Stimulated activated CD8-positive, alpha-beta memory T cell treated with anti-CD3 and anti-CD28 coated beads, Interleukin-4, amount 100 ng/mL, for 48 hours (primary cell): ENCODE measurements at regions not wholly inside any gene's neighbourhood (a gene's known extent, or its start where the extent isn't known, plus 50 kb on each side); places are given as distances from the start of the nearest gene placed in this dataset.
"Not testable (repeated sequence)": the region's sequence is repeated elsewhere in the genome, so short reads cannot be mapped to it uniquely, and the experiment has no call there.

Experiments
- DNase-seq: peaks from one replicate; pipeline ENCODE4 v3.0.0-alpha.2; 2020

GRCh38 chr15:92829875-92830274 lies 70.2 kb upstream of the CHD2 start:
- no peak for DNase-seq

GRCh38 chr15:92831336-92831654 lies 68.8 kb upstream of the CHD2 start:
- DNase-seq, result no peak

- DNase-seq, result peak; percentile 88
These were observed 68.3 kb upstream of the CHD2 start for GRCh38 chr15:92831655-92832328.

GRCh38 chr15:92833106-92833433 lies 67.1 kb upstream of the CHD2 start:
- no peak for DNase-seq

- no peak for DNase-seq
These were observed 66.4 kb upstream of the CHD2 start for GRCh38 chr15:92833493-92834271.

- no peak for DNase-seq
These were observed 60.4 kb upstream of the CHD2 start for GRCh38 chr15:92839696-92840095.

- no peak for DNase-seq
These were observed 60.0 kb upstream of the CHD2 start for GRCh38 chr15:92840149-92840548.

- no peak for DNase-seq
These were observed 56.8 kb upstream of the CHD2 start for GRCh38 chr15:92843326-92843725.

GRCh38 chr15:92843814-92844213 lies 56.3 kb upstream of the CHD2 start:
- DNase-seq, result no peak

GRCh38 chr15:92845126-92845508 lies 55.0 kb upstream of the CHD2 start:
- DNase-seq, result no peak

GRCh38 chr15:92846741-92847140 lies 53.4 kb upstream of the CHD2 start:
- no peak for DNase-seq

- no peak for DNase-seq
These were observed 52.3 kb upstream of the CHD2 start for GRCh38 chr15:92847841-92848240.

GRCh38 chr15:92848464-92848851 lies 51.7 kb upstream of the CHD2 start:
- DNase-seq, result no peak

GRCh38 chr15:92848852-92849598 lies 51.1 kb upstream of the CHD2 start:
- DNase-seq, result no peak

GRCh38 chr15:92850218-92850617 lies 49.9 kb upstream of the CHD2 start:
- DNase-seq, result not testable (repeated sequence)
